Ishikawa (cell line): ENCODE measurements at regions not wholly inside any gene's neighbourhood (a gene's known extent, or its start where the extent isn't known, plus 50 kb on each side); places are given as distances from the start of the nearest gene placed in this dataset.

Experiments used
- RAD21 ChIP-seq: IDR thresholded peaks from 2 replicates; pipeline ENCODE4 v1.6.1; 2012; ENCODE audit warnings: low read depth
- TAF1 ChIP-seq: IDR thresholded peaks from 2 replicates; pipeline ENCODE4 v1.6.1; 2012; ENCODE audit warnings: low read depth, mild to moderate bottlenecking
- TEAD4 ChIP-seq: IDR thresholded peaks from 2 replicates; pipeline ENCODE4 v1.6.1; 2012

DNA sequence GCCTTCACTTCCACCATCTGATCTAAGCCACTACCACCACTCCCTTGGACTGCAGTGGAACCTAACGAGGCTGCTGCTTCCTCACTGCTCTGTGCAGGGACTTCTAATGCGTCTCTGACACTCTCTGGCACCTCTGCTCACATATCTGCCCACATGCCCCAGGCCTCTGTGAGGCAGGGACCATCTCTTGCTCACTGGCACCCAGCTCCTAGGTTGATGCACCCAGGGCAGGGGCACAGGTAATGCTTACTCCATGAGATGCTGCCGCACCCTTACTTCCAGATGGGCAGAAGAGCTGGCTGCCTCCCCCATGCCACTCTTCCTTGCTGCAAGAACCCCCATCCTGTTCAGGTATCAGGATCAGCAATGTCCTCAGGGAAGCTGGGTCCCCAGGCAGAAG lies 294.0 kb upstream of the HS6ST1 start:
- TF ChIP-seq RAD21: no peak
- TF ChIP-seq TAF1: no peak
- no peak for TF ChIP-seq TEAD4
